ENCODE measurements at regions not wholly inside any gene's neighbourhood (a gene's known extent, or its start where the extent isn't known, plus 50 kb on each side); places are given as distances from the start of the nearest gene placed in this dataset.
"Not testable (repeated sequence)": the region's sequence is repeated elsewhere in the genome, so short reads cannot be mapped to it uniquely, and the experiment has no call there.

GRCh38 chr7:52689912-52690311, 345.5 kb upstream of the POM121L12 start:
- DNase-seq, result no peak

GRCh38 chr7:52685333-52685732, 350.1 kb upstream of the POM121L12 start:
- no peak for DNase-seq

DNA sequence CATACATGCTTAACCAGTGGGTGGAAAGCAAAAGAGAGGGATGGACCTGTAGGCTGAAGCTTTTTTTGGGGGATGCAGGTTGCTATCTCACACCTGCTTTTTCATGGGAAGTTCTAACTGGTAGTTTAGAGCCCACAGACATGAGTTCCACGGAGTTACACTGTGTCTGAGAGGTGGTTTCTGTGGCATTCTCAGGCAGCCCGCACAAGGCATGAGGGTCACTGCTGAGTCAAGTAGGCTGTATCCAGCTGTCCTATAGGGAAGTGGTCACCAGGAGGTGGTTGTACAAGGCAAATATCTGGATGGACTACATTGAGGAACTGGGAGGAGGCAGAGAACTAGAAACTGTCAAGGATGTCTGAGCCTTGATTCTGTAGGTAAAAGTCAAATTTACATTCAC, 351.0 kb upstream of the POM121L12 start:
- DNase-seq, result no peak

DNA sequence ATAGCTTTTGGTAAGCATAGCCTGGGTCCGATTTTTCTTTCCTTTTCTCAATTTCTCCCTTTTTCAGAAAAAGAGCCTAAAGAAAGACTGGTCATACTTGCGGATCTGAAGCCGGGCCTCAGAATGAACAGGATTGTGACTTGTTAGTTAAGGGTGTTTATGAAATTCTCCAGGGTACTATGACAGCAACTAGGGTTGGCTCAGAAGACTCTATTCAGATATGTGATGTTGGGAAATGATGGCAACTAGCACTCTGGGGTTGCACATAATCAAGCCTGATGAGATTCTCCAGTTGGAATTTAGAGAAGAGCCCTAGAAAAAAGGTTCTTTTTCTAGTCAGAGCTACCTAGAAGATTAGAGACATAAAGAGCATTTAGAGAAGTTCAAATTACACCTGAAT, 352.4 kb upstream of the POM121L12 start:
- DNase-seq, result no peak

GRCh38 chr7:52670608-52671225, 364.7 kb upstream of the POM121L12 start:
- no peak for DNase-seq

DNA sequence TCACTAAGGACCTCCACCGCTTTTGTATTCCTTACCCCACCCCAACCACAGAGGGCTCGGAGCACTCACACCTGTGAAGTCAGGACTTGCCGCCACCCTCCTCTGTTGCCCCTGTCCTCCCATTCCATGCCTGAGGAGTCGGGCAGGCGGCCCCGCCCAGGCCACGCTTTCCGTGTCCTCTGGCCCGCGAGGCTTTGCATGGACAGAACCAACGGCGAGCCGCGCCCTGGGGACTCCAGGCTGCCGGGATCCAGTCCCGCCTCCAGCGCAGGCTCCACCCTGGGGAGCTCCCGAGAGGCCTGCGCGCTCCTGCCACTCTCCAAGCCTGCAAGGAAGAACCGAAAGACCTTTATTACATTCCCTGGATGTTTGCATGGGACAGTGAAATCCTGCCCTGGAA, 366.4 kb upstream of the POM121L12 start:
- no peak for DNase-seq

- no peak for DNase-seq
Observed at GRCh38 chr7:52668435-52668834, 367.0 kb upstream of the POM121L12 start.

GRCh38 chr7:52659178-52659577, 376.3 kb upstream of the POM121L12 start:
- no peak for DNase-seq

DNA sequence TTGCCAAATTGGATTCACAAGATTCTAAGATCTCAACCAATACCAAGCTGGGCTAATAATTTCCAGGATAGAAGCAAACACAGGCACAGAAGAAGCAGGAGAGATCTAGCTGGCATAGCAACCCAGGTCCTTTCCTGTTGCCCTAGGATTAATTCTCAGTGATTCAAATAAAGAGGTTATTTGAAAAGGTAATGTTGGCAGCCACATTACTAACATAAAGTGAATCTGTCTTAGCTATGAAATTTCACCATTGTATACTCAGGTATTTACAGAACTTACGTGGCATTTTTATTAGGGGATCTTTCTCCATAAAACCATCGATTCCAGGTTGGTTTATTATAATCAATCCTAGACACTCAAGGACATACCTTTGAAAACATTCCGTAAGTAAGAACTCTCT, 379.3 kb upstream of the POM121L12 start:
- no peak for DNase-seq

DNA sequence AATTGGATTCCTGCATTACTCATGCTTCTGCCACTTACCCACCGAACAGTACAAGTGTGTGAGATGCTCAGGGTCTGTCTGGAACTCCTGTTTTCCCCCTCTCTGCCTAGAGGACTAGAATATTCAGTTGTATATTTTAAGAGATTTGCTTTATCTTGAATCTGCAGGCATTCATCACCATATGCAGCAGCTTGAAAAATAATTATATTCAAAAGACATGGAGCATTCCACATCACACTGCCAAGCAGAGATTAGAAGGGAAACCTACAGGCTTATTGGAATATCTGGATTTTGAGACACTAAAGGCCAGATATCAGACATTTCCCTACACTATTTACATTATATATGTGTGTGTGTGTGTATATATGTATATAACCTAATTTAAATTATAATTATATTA, 382.8 kb upstream of the POM121L12 start:
- DNase-seq, result no peak

GRCh38 chr7:52648872-52649271, 386.6 kb upstream of the POM121L12 start:
- DNase-seq, result no peak

DNA sequence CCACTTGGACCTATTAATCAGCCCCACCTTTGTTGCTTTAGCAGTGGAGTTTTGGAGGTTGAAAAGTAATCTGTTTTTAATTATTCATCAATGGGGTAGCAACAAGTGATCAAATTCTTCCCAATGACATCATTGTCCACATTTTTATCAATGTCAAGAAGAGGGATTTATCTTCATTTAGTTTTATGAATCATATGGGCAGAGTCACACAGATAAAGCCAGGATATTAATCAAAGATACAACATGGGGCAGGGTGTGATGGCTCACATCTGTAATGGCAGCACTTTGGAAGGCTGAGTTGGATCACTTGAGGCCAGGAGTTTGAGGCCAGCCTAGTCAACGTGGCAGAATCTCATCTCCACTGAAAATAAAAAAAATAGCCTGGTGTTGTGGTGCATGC, 388.4 kb upstream of the POM121L12 start:
- no peak for DNase-seq

DNA sequence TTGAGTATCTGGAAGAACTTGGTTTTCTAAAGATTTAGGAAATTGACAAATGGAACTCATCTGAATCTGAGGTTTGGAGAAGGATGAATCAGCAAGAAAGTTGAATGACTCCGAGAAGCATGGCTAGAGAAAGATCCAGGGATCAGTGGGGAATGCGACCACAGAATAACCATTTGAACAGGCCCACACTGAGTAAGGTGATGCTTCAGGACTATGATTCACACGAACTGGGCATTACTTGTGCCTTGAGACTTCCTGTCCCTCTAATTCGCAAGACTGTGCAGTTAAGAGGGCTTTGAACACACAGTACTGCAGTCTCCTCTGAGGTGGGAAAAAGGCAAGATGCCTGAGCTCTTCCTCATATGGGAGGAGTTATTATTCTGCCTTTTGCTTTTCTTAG, 395.5 kb upstream of the POM121L12 start:
- no peak for DNase-seq

DNA sequence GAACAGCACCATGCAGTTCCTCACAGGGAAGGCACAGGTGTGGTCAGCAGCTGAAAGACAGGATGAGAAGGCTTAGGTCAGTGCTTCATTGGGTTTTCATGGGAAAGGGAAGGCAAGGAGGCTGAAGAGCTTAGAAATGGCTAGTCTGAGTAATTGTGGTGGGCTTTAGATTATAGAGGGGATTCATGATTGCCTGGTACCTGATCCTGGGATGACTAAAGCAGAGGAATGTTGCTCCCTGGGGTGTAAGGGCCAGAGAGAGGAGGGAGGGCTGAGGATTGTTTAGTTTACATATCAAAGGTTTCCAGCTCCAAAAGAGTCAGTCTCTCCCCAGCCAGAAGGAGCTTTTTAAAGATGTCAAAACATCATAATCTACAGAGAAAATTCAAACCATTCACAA, 396.3 kb upstream of the POM121L12 start:
- no peak for DNase-seq

- no peak for DNase-seq
Observed at GRCh38 chr7:52635021-52635420, 400.4 kb upstream of the POM121L12 start.

- no peak for DNase-seq
Observed at GRCh38 chr7:52620849-52621248, 414.6 kb upstream of the POM121L12 start.

GRCh38 chr7:52616552-52616951, 418.9 kb upstream of the POM121L12 start:
- no peak for DNase-seq

DNA sequence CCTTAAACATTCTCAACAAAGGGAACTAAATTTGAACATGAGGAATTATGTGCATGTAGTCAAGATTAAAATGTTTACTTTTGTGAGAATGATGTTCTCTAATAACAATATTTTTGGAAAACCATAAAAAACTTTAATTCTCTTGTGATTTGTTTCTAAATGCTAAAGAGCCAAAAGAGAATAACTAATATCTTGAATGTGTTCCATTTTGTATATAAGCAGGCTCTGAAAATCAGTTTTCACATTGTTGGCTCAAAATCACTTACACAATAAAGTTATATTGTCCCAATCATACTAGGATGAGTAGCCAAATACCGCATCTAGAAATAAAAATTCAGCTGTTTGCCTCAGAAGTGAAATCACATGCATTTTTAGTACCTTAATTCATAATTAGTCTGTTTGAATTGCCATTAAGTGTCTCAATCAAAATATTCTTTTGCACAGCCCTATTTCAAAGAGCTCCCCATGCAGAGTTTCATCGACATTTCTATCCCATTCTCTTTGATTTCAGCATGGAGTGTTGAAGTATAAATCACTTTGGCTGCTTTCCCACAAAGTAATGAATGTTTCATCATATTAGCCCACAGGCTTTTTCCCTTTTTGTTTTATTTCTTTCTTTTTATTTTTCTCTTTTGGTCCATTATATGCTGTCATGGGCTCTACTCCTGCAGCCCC, 420.3 kb upstream of the POM121L12 start:
- DNase-seq, result no peak

- DNase-seq, result no peak
Observed at GRCh38 chr7:52609511-52609910, 425.9 kb upstream of the POM121L12 start.

GRCh38 chr7:52592698-52593097, 442.7 kb upstream of the POM121L12 start:
- DNase-seq, result no peak

- DNase-seq, result no peak
Observed at GRCh38 chr7:52586704-52587103, 448.7 kb upstream of the POM121L12 start.

- DNase-seq, result no peak
Observed at GRCh38 chr7:52584041-52584440, 451.4 kb upstream of the POM121L12 start.

DNA sequence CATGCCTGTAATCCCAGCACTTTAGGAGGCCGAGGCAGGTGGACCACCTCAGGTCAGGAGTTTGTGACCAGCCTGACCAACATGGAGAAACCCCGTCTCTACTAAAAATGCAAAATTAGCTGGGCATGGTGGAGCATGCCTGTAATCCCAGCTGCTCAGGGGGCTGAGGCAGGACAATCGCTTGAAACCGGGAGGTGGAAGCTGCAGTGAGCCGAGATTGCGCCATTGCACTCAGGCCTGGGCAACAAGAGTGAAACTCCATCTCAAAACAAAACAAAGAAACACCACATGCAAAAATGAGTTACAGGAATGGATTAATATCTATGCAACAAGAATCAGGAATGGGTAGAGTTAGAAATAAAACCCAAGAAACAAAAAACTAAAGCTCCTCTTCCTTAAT, 462.3 kb upstream of the POM121L12 start:
- not testable (repeated sequence) for DNase-seq

GRCh38 chr7:52571026-52571425, 464.4 kb upstream of the POM121L12 start:
- DNase-seq, result no peak

GRCh38 chr7:52569151-52569550, 466.3 kb upstream of the POM121L12 start:
- DNase-seq, result no peak
